ENCODE measurements at regions not wholly inside any gene's neighbourhood (a gene's known extent, or its start where the extent isn't known, plus 50 kb on each side); places are given as distances from the start of the nearest gene placed in this dataset.

DNA sequence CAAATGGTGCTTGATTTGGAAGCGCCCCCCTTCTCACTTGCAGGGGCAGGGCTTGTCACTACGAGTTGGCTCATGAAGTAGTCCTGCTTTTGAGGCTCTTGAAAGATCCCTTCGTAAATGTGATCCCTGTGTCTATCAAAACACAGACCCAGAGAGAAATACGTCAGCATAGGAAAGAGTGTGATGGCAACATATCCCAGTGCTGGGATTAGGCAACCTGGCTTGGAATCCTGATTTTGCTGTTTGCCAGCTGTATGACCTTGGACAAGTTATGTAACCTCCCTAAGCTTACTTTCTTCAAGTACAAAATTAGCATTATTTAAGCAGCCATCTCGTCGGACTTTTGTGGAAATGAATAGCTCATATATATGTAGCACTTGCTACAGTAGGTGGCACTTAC lies 228.4 kb downstream of the ATG4C start:
- TF ChIP-seq EP300 (IDR thresholded peaks at IDR 0.05; ENCODE audit: low read depth) (no peak), POLR2A (IDR thresholded peaks at IDR 0.05) (no peak)
- TF ChIP-seq, protein P1, sequence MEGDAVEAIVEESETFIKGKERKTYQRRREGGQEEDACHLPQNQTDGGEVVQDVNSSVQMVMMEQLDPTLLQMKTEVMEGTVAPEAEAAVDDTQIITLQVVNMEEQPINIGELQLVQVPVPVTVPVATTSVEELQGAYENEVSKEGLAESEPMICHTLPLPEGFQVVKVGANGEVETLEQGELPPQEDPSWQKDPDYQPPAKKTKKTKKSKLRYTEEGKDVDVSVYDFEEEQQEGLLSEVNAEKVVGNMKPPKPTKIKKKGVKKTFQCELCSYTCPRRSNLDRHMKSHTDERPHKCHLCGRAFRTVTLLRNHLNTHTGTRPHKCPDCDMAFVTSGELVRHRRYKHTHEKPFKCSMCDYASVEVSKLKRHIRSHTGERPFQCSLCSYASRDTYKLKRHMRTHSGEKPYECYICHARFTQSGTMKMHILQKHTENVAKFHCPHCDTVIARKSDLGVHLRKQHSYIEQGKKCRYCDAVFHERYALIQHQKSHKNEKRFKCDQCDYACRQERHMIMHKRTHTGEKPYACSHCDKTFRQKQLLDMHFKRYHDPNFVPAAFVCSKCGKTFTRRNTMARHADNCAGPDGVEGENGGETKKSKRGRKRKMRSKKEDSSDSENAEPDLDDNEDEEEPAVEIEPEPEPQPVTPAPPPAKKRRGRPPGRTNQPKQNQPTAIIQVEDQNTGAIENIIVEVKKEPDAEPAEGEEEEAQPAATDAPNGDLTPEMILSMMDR (IDR thresholded peaks at IDR 0.05): no peak

Data from transverse colon (tissue), 3 donors.